ENCODE measurements at regions not wholly inside any gene's neighbourhood (a gene's known extent, or its start where the extent isn't known, plus 50 kb on each side); places are given as distances from the start of the nearest gene placed in this dataset.
A peak's percentile ranks its signal among the peaks of the same experiment; 100 is the strongest.

DNA sequence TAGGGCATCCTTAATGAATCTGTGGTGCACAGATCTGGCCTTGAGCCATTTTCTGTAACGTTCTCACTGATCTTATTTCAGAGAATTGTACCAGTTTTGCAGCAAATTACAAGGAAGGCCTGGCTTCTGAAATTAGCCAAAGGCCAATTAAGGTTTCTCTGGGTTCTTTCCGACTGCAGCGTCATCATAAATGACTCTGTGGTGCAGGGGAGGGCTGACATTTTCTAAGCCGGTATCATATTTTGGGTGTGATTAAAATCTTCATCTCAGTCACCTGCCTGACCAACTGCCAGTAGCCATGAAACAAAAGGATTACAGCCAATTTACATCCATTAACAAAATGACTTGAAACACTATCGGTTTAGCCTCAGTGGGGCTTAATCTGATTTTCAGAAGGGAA, 363.7 kb downstream of the ADRA2A start:
- no peaks in the 10 kb centered on the region for H3K9me3 Mint-ChIP-seq
- DNase-seq, result no peak
- H3K36me3 Mint-ChIP-seq (ENCODE audit: low read depth), result no peaks in the 10 kb centered on the region
- no peak overlapping the region for H3K27ac Mint-ChIP-seq
- no peak overlapping the region for H3K4me3 Mint-ChIP-seq
- H3K4me1 Mint-ChIP-seq, result peaks cover 1% of the 10 kb centered on the region
- TF ChIP-seq, protein P1, sequence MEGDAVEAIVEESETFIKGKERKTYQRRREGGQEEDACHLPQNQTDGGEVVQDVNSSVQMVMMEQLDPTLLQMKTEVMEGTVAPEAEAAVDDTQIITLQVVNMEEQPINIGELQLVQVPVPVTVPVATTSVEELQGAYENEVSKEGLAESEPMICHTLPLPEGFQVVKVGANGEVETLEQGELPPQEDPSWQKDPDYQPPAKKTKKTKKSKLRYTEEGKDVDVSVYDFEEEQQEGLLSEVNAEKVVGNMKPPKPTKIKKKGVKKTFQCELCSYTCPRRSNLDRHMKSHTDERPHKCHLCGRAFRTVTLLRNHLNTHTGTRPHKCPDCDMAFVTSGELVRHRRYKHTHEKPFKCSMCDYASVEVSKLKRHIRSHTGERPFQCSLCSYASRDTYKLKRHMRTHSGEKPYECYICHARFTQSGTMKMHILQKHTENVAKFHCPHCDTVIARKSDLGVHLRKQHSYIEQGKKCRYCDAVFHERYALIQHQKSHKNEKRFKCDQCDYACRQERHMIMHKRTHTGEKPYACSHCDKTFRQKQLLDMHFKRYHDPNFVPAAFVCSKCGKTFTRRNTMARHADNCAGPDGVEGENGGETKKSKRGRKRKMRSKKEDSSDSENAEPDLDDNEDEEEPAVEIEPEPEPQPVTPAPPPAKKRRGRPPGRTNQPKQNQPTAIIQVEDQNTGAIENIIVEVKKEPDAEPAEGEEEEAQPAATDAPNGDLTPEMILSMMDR (IDR thresholded peaks at IDR 0.05), result no peak
- H3K27me3 Mint-ChIP-seq (ENCODE audit: low read depth, poor library complexity), result peaks cover 15% of the 10 kb centered on the region

DNA sequence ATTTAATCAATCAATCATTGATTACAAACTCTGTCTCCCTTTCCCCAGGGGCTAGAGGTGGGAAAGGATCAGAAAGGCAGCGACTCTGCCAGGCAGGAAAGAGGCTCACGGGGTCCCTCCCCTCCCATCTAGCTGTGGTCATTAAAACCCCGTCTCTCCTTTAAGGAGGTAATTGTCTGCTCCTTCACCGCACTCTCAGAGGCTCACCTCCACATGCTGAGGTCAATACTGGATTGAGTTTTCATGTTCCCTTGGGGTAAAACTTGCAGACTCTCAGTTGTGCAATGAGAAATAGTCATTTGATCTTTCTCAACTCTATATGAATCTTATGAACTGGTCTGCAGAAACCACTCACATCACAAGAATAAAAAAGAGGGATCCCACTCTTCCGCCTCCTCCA, 368.8 kb downstream of the ADRA2A start:
- DNase-seq, result no peak
- TF ChIP-seq, protein P1 (IDR thresholded peaks at IDR 0.05), result no peak
- Mint-ChIP-seq H3K27me3 (ENCODE audit: low read depth, poor library complexity) (peaks cover 9% of the 10 kb centered on the region), H3K4me3 (no peak overlapping the region), H3K4me1 (peaks cover 9% of the 10 kb centered on the region), H3K27ac (peak overlapping the region; percentile 68), H3K9me3 (peaks cover 3% of the 10 kb centered on the region), H3K36me3 (ENCODE audit: low read depth) (no peaks in the 10 kb centered on the region)

DNA sequence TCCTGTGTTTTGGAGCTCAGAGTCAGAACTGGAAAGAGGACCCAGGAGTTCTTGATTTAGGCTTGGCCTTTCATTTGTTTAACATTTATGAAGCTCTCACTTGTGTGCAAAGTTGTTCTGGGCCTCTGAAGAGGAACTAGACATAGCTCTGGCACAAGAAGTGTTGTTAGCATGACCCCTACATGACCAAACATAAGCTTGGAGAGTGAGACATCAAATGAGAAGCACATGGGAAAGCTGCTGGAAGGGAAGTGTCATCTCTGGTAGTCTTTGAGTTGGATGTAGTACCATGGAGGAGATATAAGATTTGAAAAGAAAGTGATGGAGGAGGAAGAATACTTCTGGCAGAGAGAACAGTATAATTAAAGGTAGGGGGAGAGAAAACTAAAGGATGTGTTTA, 370.1 kb downstream of the ADRA2A start:
- H3K27me3 Mint-ChIP-seq (ENCODE audit: low read depth, poor library complexity), result peaks cover 7% of the 10 kb centered on the region
- H3K4me1 Mint-ChIP-seq, result peaks cover 9% of the 10 kb centered on the region
- H3K36me3 Mint-ChIP-seq (ENCODE audit: low read depth), result no peaks in the 10 kb centered on the region
- no peak for DNase-seq
- H3K27ac Mint-ChIP-seq, result no peak overlapping the region
- TF ChIP-seq, protein P1 (IDR thresholded peaks at IDR 0.05), result no peak
- H3K4me3 Mint-ChIP-seq, result no peak overlapping the region
- H3K9me3 Mint-ChIP-seq, result peaks cover 3% of the 10 kb centered on the region

DNA sequence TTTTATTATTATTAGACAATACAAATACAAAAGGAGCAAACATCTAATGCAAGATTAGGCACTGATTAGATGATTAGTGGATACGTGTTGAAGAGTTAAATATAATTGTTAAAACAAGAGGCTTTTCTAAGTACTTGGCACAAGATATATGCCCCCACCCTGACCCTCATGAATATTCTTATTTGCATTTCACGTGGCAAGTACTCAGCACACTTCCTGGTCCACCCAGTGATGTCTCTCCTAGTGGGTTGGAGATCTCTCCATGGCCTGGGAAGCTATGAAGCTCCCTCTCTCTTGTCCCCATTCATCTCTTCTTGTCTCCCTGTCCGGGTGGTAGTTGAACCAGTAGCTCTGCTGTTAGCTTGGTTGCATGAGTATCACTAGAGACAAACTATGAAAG, 375.3 kb downstream of the ADRA2A start:
- Mint-ChIP-seq H3K36me3 (ENCODE audit: low read depth) (no peaks in the 10 kb centered on the region), H3K27me3 (ENCODE audit: low read depth, poor library complexity) (peaks cover 6% of the 10 kb centered on the region), H3K27ac (no peak overlapping the region), H3K4me3 (no peak overlapping the region), H3K4me1 (no peaks in the 10 kb centered on the region), H3K9me3 (peaks cover 12% of the 10 kb centered on the region)
- TF ChIP-seq, protein P1 (IDR thresholded peaks at IDR 0.05), result no peak
- DNase-seq, result no peak

DNA sequence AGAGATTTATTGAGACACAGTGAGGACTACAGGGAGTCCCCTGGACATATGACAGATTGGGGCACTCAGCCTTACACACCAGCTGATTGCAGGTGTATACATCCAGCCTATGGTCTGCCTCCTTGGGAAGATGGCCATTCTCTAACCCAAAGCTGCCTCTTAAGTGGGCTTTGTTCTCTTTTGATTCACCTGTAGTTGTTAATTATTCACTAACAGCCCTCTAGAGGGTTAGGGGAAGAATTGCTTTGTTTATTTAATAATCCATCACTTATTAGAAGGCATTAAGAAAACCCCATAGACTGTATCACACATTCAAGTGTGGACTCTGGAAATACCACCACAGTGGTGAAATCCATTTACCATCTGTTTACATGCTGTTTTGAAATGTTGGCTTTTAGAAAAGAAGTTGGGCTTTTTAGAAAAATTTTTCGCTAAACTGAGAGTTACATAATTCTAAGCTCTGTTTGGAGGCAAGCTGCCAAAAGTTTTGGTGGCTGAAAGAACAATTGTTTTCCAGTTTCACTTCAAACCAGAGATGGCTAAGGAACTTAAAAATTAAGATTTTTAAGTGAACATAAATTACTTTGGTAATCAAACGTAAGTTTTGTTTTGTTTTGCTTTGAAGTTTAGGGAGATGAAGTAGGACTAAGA, 379.1 kb downstream of the ADRA2A start:
- TF ChIP-seq, protein P1 (IDR thresholded peaks at IDR 0.05), result no peak
- H3K27ac Mint-ChIP-seq, result no peak overlapping the region

DNA sequence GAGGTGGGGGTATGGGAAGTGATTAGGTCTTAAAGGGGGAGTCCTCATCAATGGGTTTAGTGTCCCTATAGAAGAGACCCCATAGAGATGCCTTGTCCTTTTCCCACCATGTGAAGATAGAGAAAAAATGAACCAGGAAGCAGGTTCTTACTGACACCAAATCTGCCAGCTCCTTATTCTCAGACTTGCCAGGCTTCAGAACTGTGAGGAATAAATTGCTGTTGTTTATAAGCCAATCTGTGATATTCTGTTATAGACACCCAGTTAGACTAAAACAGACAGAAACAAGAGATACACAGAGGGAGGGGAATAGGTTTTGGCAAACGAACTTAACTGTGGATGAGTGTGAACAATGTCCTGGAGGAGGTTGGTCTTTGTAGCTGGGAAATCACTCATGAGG, 381.4 kb downstream of the ADRA2A start:
- Mint-ChIP-seq H3K4me3 (no peak overlapping the region), H3K36me3 (ENCODE audit: low read depth) (peaks cover 6% of the 10 kb centered on the region), H3K9me3 (peaks cover 30% of the 10 kb centered on the region), H3K27me3 (ENCODE audit: low read depth, poor library complexity) (peaks cover 14% of the 10 kb centered on the region), H3K27ac (no peak overlapping the region), H3K4me1 (no peaks in the 10 kb centered on the region)
- TF ChIP-seq, protein P1 (IDR thresholded peaks at IDR 0.05), result no peak
- no peak for DNase-seq

More for the DNA sequence above, 379.1 kb downstream of the ADRA2A start:
- H3K36me3 Mint-ChIP-seq (ENCODE audit: low read depth), result no peaks in the 10 kb centered on the region
- H3K9me3 Mint-ChIP-seq, result peaks cover 12% of the 10 kb centered on the region
- H3K4me3 Mint-ChIP-seq, result no peak overlapping the region
- H3K4me1 Mint-ChIP-seq, result no peaks in the 10 kb centered on the region
- DNase-seq, result no peak
- H3K27me3 Mint-ChIP-seq (ENCODE audit: low read depth, poor library complexity), result peaks cover 12% of the 10 kb centered on the region
